ENCODE measurements at regions not wholly inside any gene's neighbourhood (a gene's known extent, or its start where the extent isn't known, plus 50 kb on each side); places are given as distances from the start of the nearest gene placed in this dataset.

GRCh38 chr2:177332026-177332991 lies 60.3 kb upstream of the AGPS start:
- TF ChIP-seq CTCF (IDR thresholded peaks at IDR 0.05) (peak in 5 of 6 experiments; percentile 29 to 94 (median 67)), POLR2A (IDR thresholded peaks at IDR 0.05) (no peak)
